AG04450 (cell line): ENCODE measurements at regions not wholly inside any gene's neighbourhood (a gene's known extent, or its start where the extent isn't known, plus 50 kb on each side); places are given as distances from the start of the nearest gene placed in this dataset.

ENCODE experiments used
- CTCF ChIA-PET: fragments of 300-600, 350-600 bp; formaldehyde crosslinking; extraction: SDS; loops from one replicate; lab custom pipeline; 2022; ENCODE audit warnings: antibody characterized with exemption, inconsistent platforms; lab: Charles Lee
- POLR2A ChIA-PET: fragments of 350-600 bp; formaldehyde crosslinking; extraction: SDS; loops from one replicate; lab custom pipeline; 2021; ENCODE audit warnings: antibody characterized with exemption, inconsistent platforms; lab: Yijun Ruan, JAX
- DNase-seq: peaks from one replicate; pipeline ENCODE4 v3.0.0-alpha.2; 2011; ENCODE audit warnings: low read depth, low spot score
- H3K27ac ChIP-seq: one replicate; pipeline ENCODE4 v1.5.1; 2012; ENCODE audit warnings: low read depth, low read length, control low read depth
- H3K27me3 ChIP-seq: one replicate; pipeline ENCODE4 v1.6.0; 2012; ENCODE audit warnings: low read length; ENCODE audit not compliant: control insufficient read depth, insufficient read depth
- H3K4me3 ChIP-seq: 2 replicates; pipeline ENCODE4 v1.5.1; 2011; ENCODE audit warnings: mild to moderate bottlenecking, low read depth, low read length, control low read depth
- H3K9me3 ChIP-seq: 2 replicates; pipeline ENCODE4 v1.5.1; 2012; ENCODE audit warnings: low read length; ENCODE audit not compliant: control insufficient read depth, insufficient read depth
- CTCF ChIP-seq: IDR thresholded peaks from 2 replicates; pipeline ENCODE4 v1.5.1; 2011; ENCODE audit warnings: low read depth, low read length, control low read depth, inconsistent platforms

GRCh38 chr1:209382231-209383100 is 201.0 kb upstream of the CAMK1G start:
- Histone ChIP-seq H3K27ac (no peak overlapping the region), H3K4me3 (no peak overlapping the region), H3K27me3 (no peaks in the 10 kb centered on the region), H3K9me3 (no peaks in the 10 kb centered on the region)
- ChIA-PET CTCF (interaction anchor here (4.4 kb wide), 1 partner anchor 29 kb away, joined by 20 read pairs; no protein-coding TSS in a partner anchor), POLR2A (no interaction called here)
- no peak for DNase-seq
- no peak for TF ChIP-seq CTCF

GRCh38 chr1:209383422-209383821 is 200.1 kb upstream of the CAMK1G start:
- ChIA-PET POLR2A (no interaction called here), CTCF (interaction anchor here (1.4 to 3.2 kb wide), 2 partner anchors 29 to 181 kb away, joined by 4 to 15 read pairs; no protein-coding TSS in a partner anchor)
- no peak for DNase-seq
- no peak overlapping the region for H3K4me3 ChIP-seq
- H3K27me3 ChIP-seq = no peaks in the 10 kb centered on the region
- no peak overlapping the region for H3K27ac ChIP-seq
- H3K9me3 ChIP-seq = no peaks in the 10 kb centered on the region
- no peak for TF ChIP-seq CTCF

- H3K4me3 ChIP-seq = no peak overlapping the region
- ChIA-PET POLR2A (interaction anchor here (0.6 to 1.2 kb wide), 2 partner anchors 22 to 1161 kb away, joined by 3 read pairs; no protein-coding TSS in a partner anchor), CTCF (interaction anchor here (1.4 to 3.2 kb wide), 3 partner anchors 8 to 182 kb away, joined by 4 to 15 read pairs (median 10); no protein-coding TSS in a partner anchor)
- no peak for TF ChIP-seq CTCF
- DNase-seq = no peak
- H3K9me3 ChIP-seq = no peaks in the 10 kb centered on the region
- no peak overlapping the region for H3K27ac ChIP-seq
- H3K27me3 ChIP-seq = no peaks in the 10 kb centered on the region
Measured at GRCh38 chr1:209383907-209384709, 199.4 kb upstream of the CAMK1G start.

- no peak for DNase-seq
- no peak for TF ChIP-seq CTCF
- H3K9me3 ChIP-seq = no peaks in the 10 kb centered on the region
- H3K27me3 ChIP-seq = no peaks in the 10 kb centered on the region
- no peak overlapping the region for H3K4me3 ChIP-seq
- no peak overlapping the region for H3K27ac ChIP-seq
- CTCF ChIA-PET = interaction anchor here (1.4 to 3.2 kb wide), 3 partner anchors 9 to 182 kb away, joined by 4 to 15 read pairs (median 10); no protein-coding TSS in a partner anchor
- POLR2A ChIA-PET = interaction anchor here (0.6 to 1.2 kb wide), 2 partner anchors 21 to 1162 kb away, joined by 3 read pairs; no protein-coding TSS in a partner anchor
Measured at GRCh38 chr1:209384710-209385550, 198.6 kb upstream of the CAMK1G start.
